ENCODE measurements at regions not wholly inside any gene's neighbourhood (a gene's known extent, or its start where the extent isn't known, plus 50 kb on each side); places are given as distances from the start of the nearest gene placed in this dataset.

DNA sequence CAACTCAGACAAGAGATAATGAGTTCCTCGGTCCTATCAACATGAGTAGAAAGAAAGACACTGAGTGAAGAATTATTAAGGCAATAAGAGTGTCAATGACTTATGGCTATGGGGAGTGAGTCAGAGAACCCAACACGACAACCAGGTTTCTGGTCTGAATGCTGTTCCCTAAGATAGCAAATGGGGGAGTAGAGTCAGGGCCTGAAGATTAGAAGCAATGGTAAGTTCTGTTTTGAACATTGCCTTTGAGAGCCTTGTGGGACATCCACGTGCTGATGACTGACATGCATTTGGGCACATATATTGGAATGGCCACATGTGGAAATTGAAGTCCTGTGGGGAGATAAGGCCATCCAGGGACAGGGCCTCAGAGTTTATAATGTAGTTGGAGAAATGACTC, 254.4 kb upstream of the TCF21 start:
- TF ChIP-seq, protein P1, sequence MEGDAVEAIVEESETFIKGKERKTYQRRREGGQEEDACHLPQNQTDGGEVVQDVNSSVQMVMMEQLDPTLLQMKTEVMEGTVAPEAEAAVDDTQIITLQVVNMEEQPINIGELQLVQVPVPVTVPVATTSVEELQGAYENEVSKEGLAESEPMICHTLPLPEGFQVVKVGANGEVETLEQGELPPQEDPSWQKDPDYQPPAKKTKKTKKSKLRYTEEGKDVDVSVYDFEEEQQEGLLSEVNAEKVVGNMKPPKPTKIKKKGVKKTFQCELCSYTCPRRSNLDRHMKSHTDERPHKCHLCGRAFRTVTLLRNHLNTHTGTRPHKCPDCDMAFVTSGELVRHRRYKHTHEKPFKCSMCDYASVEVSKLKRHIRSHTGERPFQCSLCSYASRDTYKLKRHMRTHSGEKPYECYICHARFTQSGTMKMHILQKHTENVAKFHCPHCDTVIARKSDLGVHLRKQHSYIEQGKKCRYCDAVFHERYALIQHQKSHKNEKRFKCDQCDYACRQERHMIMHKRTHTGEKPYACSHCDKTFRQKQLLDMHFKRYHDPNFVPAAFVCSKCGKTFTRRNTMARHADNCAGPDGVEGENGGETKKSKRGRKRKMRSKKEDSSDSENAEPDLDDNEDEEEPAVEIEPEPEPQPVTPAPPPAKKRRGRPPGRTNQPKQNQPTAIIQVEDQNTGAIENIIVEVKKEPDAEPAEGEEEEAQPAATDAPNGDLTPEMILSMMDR (IDR thresholded peaks at IDR 0.05): no peak
- TF ChIP-seq EP300 (IDR thresholded peaks at IDR 0.05): no peak
- TF ChIP-seq POLR2A (IDR thresholded peaks at IDR 0.05): no peak
- no peak for TF ChIP-seq POLR2AphosphoS5 (IDR thresholded peaks at IDR 0.05)

All from sigmoid colon (tissue), 4 donors.